GM19463 (cell line): ENCODE measurements at regions not wholly inside any gene's neighbourhood (a gene's known extent, or its start where the extent isn't known, plus 50 kb on each side); places are given as distances from the start of the nearest gene placed in this dataset.

ENCODE experiments used
- ATAC-seq: cut with Tn5 transposase; IDR thresholded peaks from one replicate; pipeline ENCODE4 v1.9.1; 2021; ENCODE audit warnings: mild to moderate bottlenecking, moderate library complexity; ENCODE audit not compliant: unreplicated experiment

GRCh38 chr4:24666316-24666715 is 82.0 kb upstream of the DHX15 start:
- ATAC-seq: no peak

GRCh38 chr4:24666816-24667477 is 82.6 kb upstream of the DHX15 start:
- no peak for ATAC-seq

GRCh38 chr4:24668956-24669355 is 84.6 kb upstream of the DHX15 start:
- no peak for ATAC-seq

GRCh38 chr4:24669751-24670150 is 85.4 kb upstream of the DHX15 start:
- ATAC-seq: no peak

GRCh38 chr4:24671849-24672248 is 87.5 kb upstream of the DHX15 start:
- no peak for ATAC-seq

GRCh38 chr4:24672880-24673279 is 88.5 kb upstream of the DHX15 start:
- ATAC-seq: no peak

GRCh38 chr4:24674279-24674678 is 89.9 kb upstream of the DHX15 start:
- no peak for ATAC-seq

GRCh38 chr4:24675721-24676389 is 91.5 kb upstream of the DHX15 start:
- ATAC-seq: no peak

GRCh38 chr4:24677909-24678308 is 93.6 kb upstream of the DHX15 start:
- no peak for ATAC-seq

GRCh38 chr4:24680746-24681448 is 96.5 kb upstream of the DHX15 start:
- ATAC-seq: no peak

GRCh38 chr4:24683116-24683515 is 98.8 kb upstream of the DHX15 start:
- ATAC-seq: no peak

- no peak for ATAC-seq
Measured at GRCh38 chr4:24686866-24687692, 102.7 kb upstream of the DHX15 start.

GRCh38 chr4:24688453-24688852 is 104.1 kb upstream of the DHX15 start:
- ATAC-seq: no peak

- no peak for ATAC-seq
Measured at GRCh38 chr4:24689212-24689611, 104.9 kb upstream of the DHX15 start.

GRCh38 chr4:24690436-24690835 is 104.9 kb upstream of the SOD3 start:
- ATAC-seq: no peak

- no peak for ATAC-seq
Measured at GRCh38 chr4:24693636-24694035, 101.7 kb upstream of the SOD3 start.

GRCh38 chr4:24700118-24700517 is 95.3 kb upstream of the SOD3 start:
- ATAC-seq: no peak

GRCh38 chr4:24701683-24702082 is 93.7 kb upstream of the SOD3 start:
- ATAC-seq: no peak

GRCh38 chr4:24702281-24702680 is 93.1 kb upstream of the SOD3 start:
- ATAC-seq: no peak

GRCh38 chr4:24703298-24703697 is 92.1 kb upstream of the SOD3 start:
- no peak for ATAC-seq

GRCh38 chr4:24704149-24704548 is 91.2 kb upstream of the SOD3 start:
- no peak for ATAC-seq
